ENCODE measurements at regions not wholly inside any gene's neighbourhood (a gene's known extent, or its start where the extent isn't known, plus 50 kb on each side); places are given as distances from the start of the nearest gene placed in this dataset.

- TF ChIP-seq, protein P1, sequence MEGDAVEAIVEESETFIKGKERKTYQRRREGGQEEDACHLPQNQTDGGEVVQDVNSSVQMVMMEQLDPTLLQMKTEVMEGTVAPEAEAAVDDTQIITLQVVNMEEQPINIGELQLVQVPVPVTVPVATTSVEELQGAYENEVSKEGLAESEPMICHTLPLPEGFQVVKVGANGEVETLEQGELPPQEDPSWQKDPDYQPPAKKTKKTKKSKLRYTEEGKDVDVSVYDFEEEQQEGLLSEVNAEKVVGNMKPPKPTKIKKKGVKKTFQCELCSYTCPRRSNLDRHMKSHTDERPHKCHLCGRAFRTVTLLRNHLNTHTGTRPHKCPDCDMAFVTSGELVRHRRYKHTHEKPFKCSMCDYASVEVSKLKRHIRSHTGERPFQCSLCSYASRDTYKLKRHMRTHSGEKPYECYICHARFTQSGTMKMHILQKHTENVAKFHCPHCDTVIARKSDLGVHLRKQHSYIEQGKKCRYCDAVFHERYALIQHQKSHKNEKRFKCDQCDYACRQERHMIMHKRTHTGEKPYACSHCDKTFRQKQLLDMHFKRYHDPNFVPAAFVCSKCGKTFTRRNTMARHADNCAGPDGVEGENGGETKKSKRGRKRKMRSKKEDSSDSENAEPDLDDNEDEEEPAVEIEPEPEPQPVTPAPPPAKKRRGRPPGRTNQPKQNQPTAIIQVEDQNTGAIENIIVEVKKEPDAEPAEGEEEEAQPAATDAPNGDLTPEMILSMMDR (IDR thresholded peaks at IDR 0.05) = no peak
- no peak for TF ChIP-seq EZH2 (IDR thresholded peaks at IDR 0.05)
These were observed 138.2 kb upstream of the SPTLC3 start for GRCh38 chr20:12870588-12870987.
